K562 (cell line): ENCODE measurements at regions not wholly inside any gene's neighbourhood (a gene's known extent, or its start where the extent isn't known, plus 50 kb on each side); places are given as distances from the start of the nearest gene placed in this dataset.

ENCODE experiments used
- ATAC-seq: fragments of 200-7000 bp; cut with Tn5 transposase; 3 replicates; pipeline ENCODE4 v1.9.1; 2020; ENCODE audit warnings: moderate library complexity
- BruUV-seq: library from RNA; stranded (reverse); fragments of 400-500 nt; replicated peaks from 2 replicates; lab custom pipeline; 2021; lab: Mats Ljungman, UMichigan
- CTCF ChIA-PET: fragments of 300-600 bp; formaldehyde crosslinking; extraction: SDS; loops from one replicate; lab custom pipeline; 2021; ENCODE audit warnings: low intra/inter-chr PET ratio; lab: Yijun Ruan, JAX
- POLR2A ChIA-PET: fragments of 300-600, 350-650 bp; sonication (Branson Sonifier 250); formaldehyde crosslinking; extraction: SDS; loops from one replicate; lab custom pipeline; 2021; ENCODE audit warnings: antibody characterized with exemption, inconsistent platforms; lab: Yijun Ruan, JAX
- DNase-seq, 4 experiments: peaks; one replicate each; pipeline versions ENCODE4 v3.0.0 to v3.0.0-alpha.2; 2011 to 2018; ENCODE audit warnings: low spot score in 3 of 4, mixed read lengths in 3 of 4; ENCODE audit errors: extremely low read depth in 1 of 4
- FAIRE-seq: peaks from 2 replicates; lab custom pipeline; 2011; peaks lifted over from hg19 to GRCh38; lab: Jason Lieb, UNC
- H2AFZ ChIP-seq: 2 replicates; pipeline ENCODE4 v1.6.0; 2011; ENCODE audit warnings: low read depth, low read length, control low read depth, inconsistent platforms
- H3K27ac ChIP-seq: fragments of 200-600 bp; 3 replicates; pipeline ENCODE4 v1.8.0; 2011; ENCODE audit warnings: low read depth, mild to moderate bottlenecking, control low read depth, inconsistent platforms, low read length, moderate library complexity, mixed read lengths; ENCODE audit errors: extremely low read depth
- H3K27me3 ChIP-seq, 2 experiments: fragments of 300-600 bp in 1 of 2; 2 replicates in 1 of 2; 3 replicates in 1 of 2; pipeline versions ENCODE4 v1.6.0 to v1.8.0; 2011; ENCODE audit warnings: inconsistent platforms in 2 of 2, low read length in 2 of 2, mild to moderate bottlenecking in 1 of 2, mixed read lengths in 1 of 2, moderate library complexity in 1 of 2; ENCODE audit not compliant: control insufficient read depth in 2 of 2, insufficient read depth in 2 of 2
- H3K36me3 ChIP-seq: fragments of 300-600 bp; 3 replicates; pipeline ENCODE4 v1.8.0; 2011; ENCODE audit warnings: mild to moderate bottlenecking, low read length, inconsistent platforms; ENCODE audit not compliant: control insufficient read depth, insufficient read depth
- H3K4me1 ChIP-seq, 2 experiments: fragments of 200-600 bp in 1 of 2; replicated peaks in 1 of 2; 2 replicates in 1 of 2; 3 replicates in 1 of 2; pipeline versions ENCODE4 v1.5.1 to v1.8.0; 2011; ENCODE audit warnings: inconsistent platforms in 2 of 2, low read length in 2 of 2, mild to moderate bottlenecking in 1 of 2, mixed read lengths in 1 of 2, moderate library complexity in 1 of 2; ENCODE audit not compliant: control insufficient read depth in 2 of 2, insufficient read depth in 2 of 2
- H3K4me2 ChIP-seq: 2 replicates; pipeline ENCODE4 v1.6.1; 2011; ENCODE audit warnings: low read length, control low read depth, inconsistent platforms, mixed read lengths; ENCODE audit not compliant: insufficient read depth
- H3K4me3 ChIP-seq: fragments of 200-600 bp; sonication (generic), shearing (Covaris generic); 2 replicates; pipeline ENCODE4 v1.5.1; 2016; ENCODE audit warnings: control low read depth, inconsistent platforms
- H3K79me2 ChIP-seq: fragments of 200-600 bp; 3 replicates; pipeline ENCODE4 v1.8.0; 2011; ENCODE audit warnings: low read length, inconsistent platforms; ENCODE audit not compliant: control insufficient read depth, insufficient read depth
- H3K9ac ChIP-seq, 2 experiments: 2 replicates each; pipeline versions ENCODE4 v1.6.0 to v1.6.1; 2011; ENCODE audit warnings: low read depth in 2 of 2, low read length in 2 of 2, control low read depth in 1 of 2, inconsistent platforms in 1 of 2, mild to moderate bottlenecking in 1 of 2, mixed read lengths in 1 of 2; ENCODE audit not compliant: insufficient read depth in 1 of 2
- H3K9me1 ChIP-seq: one replicate; pipeline ENCODE4 v1.6.0; 2011; ENCODE audit warnings: inconsistent platforms, mild to moderate bottlenecking, low read length, moderate library complexity; ENCODE audit not compliant: control insufficient read depth, insufficient read depth
- H3K9me3 ChIP-seq: replicated peaks from 2 replicates; pipeline ENCODE4 v1.5.1; 2011; ENCODE audit warnings: low read depth, low read length, inconsistent platforms; ENCODE audit not compliant: control insufficient read depth, insufficient read depth
- H4K20me1 ChIP-seq: replicated peaks from 2 replicates; pipeline ENCODE4 v1.6.1; 2011; ENCODE audit warnings: low read length, inconsistent platforms, mixed read lengths; ENCODE audit not compliant: control insufficient read depth, insufficient read depth
- FOXK2 ChIP-seq, 2 experiments: fragments of 450-650 bp; IDR thresholded peaks in 1 of 2; conservative IDR thresholded peaks in 1 of 2; 2 replicates each; pipeline ENCODE4 v1.6.1; 2016; ENCODE audit warnings: low read depth in 2 of 2, mild to moderate bottlenecking in 1 of 2
- IFI16 ChIP-seq: fragments of 250-450 bp; sonication (Bioruptor Pico); IDR thresholded peaks from 2 replicates; pipeline ENCODE4 v2.1.2; 2022; ENCODE audit warnings: mild to moderate bottlenecking, inconsistent platforms
- MTA2 ChIP-seq: fragments of 450-650 bp; IDR thresholded peaks from 2 replicates; pipeline ENCODE4 v1.6.1; 2016; ENCODE audit warnings: low read depth
- MXD1 ChIP-seq: fragments of 250-450 bp; sonication (Bioruptor Pico); IDR thresholded peaks from 2 replicates; pipeline ENCODE4 v1.8.0; 2021; ENCODE audit warnings: borderline replicate concordance, mild to moderate bottlenecking, moderate library complexity; ENCODE audit not compliant: poor library complexity, severe bottlenecking
- MYNN ChIP-seq, 2 experiments: sonication (generic); formaldehyde crosslinking in 1 of 2; IDR thresholded peaks; 2 replicates each; pipeline versions ENCODE4 v1.5.0 to v1.6.1; 2016 to 2020; ENCODE audit warnings: antibody characterized with exemption in 1 of 2, missing genetic modification reagents in 1 of 2
- NFATC3 ChIP-seq: fragments of 450-650 bp; IDR thresholded peaks from 2 replicates; pipeline ENCODE4 v1.6.1; 2017; ENCODE audit warnings: mild to moderate bottlenecking
- NFE2L1 ChIP-seq: fragments of 450-650 bp; IDR thresholded peaks from 2 replicates; pipeline ENCODE4 v1.6.1; 2016; ENCODE audit warnings: missing genetic modification characterization, low read depth, mild to moderate bottlenecking, missing compliant biosample characterization, moderate library complexity, borderline replicate concordance
- NR2C1 ChIP-seq, 2 experiments: fragments of 450-650 bp; IDR thresholded peaks; 2 replicates each; pipeline ENCODE4 v1.6.1; 2017; ENCODE audit warnings: mild to moderate bottlenecking in 2 of 2, antibody characterized with exemption in 1 of 2, inconsistent platforms in 1 of 2, missing compliant biosample characterization in 1 of 2, missing genetic modification characterization in 1 of 2
- POU5F1 ChIP-seq: fragments of 150-350 bp; IDR thresholded peaks from 2 replicates; pipeline ENCODE4 v1.6.1; 2014; ENCODE audit warnings: borderline replicate concordance, low read length, low read depth, mild to moderate bottlenecking; ENCODE audit not compliant: partially characterized antibody
- SAFB ChIP-seq: fragments of 200-400 bp; formaldehyde crosslinking; IDR thresholded peaks from 2 replicates; pipeline ENCODE4 v1.6.1; 2017; ENCODE audit warnings: low read depth, low read length, borderline replicate concordance
- SIRT6 ChIP-seq: IDR thresholded peaks from one replicate; pipeline ENCODE4 v1.6.1; 2012; ENCODE audit warnings: low read depth, mild to moderate bottlenecking, control low read depth, inconsistent platforms, low read length, moderate library complexity
- SP1 ChIP-seq: sonication (generic); formaldehyde crosslinking; IDR thresholded peaks from 2 replicates; pipeline ENCODE4 v1.8.1; 2022; ENCODE audit warnings: mild to moderate bottlenecking, missing genetic modification reagents
- TCF3 ChIP-seq: sonication (generic); formaldehyde crosslinking; IDR thresholded peaks from 2 replicates; pipeline ENCODE4 v1.4.0; 2020; ENCODE audit warnings: mild to moderate bottlenecking, missing genetic modification reagents
- ZNF121 ChIP-seq: sonication (generic); formaldehyde crosslinking; conservative IDR thresholded peaks from 2 replicates; pipeline ENCODE4 v1.8.0; 2022; ENCODE audit warnings: missing genetic modification reagents
- ZNF444 ChIP-seq: fragments of 250-450 bp; sonication (Bioruptor Pico); IDR thresholded peaks from 2 replicates; pipeline ENCODE4 v1.4.0; 2020; ENCODE audit warnings: mild to moderate bottlenecking, moderate library complexity
- ZNF445 ChIP-seq: fragments of 250-450 bp; sonication (Bioruptor Pico); IDR thresholded peaks from 2 replicates; pipeline ENCODE4 v1.4.0; 2020; ENCODE audit warnings: low read depth, mild to moderate bottlenecking, moderate library complexity
- WGBS: fragments of 100-300 bp; shearing (Covaris generic); methylation state at CpG from one replicate; pipeline ENCODE4 v1.1.6; 2016; ENCODE audit warnings: low coverage, mixed read lengths; ENCODE audit not compliant: insufficient coverage; ENCODE audit errors: missing lambda C conversion rate; 5-methylcytosine and 5-hydroxymethylcytosine counted together
- in situ Hi-C: fragments of 300-500 bp; cut with MboI; formaldehyde crosslinking; loops from 4 replicates; pipeline ENCODE4 v1.15.0; 2018; ENCODE audit warnings: inconsistent platforms, mixed read lengths
- intact Hi-C: fragments of 100-400 bp; cut with micrococcal nuclease; formaldehyde crosslinking; loops from 2 replicates; pipeline ENCODE4 v1.14.2; 2022
- TF ChIP-seq, protein P1 (sequence below): sonication (generic); formaldehyde crosslinking; IDR thresholded peaks from 2 replicates; pipeline ENCODE4 v1.8.0; 2023; ENCODE audit warnings: mild to moderate bottlenecking, missing genetic modification reagents

DNA sequence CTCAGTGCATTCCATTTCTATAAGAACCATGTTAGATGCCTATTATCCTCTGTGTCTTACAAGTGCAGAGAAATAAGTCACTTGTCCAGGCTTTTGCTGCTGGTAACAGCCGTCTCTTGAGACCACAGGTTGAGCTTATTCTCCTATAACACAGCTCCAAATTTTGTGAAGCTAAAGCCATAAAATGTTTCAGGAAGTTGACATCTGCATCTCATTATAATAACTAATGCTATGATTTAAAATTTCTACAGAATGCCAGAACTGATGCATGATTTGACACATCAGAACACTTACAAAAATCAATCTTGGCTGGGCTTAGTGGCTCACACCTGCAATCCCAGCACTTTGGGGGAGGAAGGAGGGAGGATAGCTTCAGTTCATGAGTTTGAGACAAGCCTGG is 986.9 kb downstream of the TYW1 start:
- Histone ChIP-seq H3K9me3 (no peaks in the 10 kb centered on the region), H3K9me1 (no peaks in the 10 kb centered on the region), H3K4me1 (no peaks in the 10 kb centered on the region), H3K27ac (no peak overlapping the region), H3K27me3 (no peaks in the 10 kb centered on the region), H3K9ac (no peak overlapping the region)
- ATAC-seq, result no peak
- WGBS, result 0% methylated on average over 1 of the region's 1 CpG
- no peak for DNase-seq
- intact Hi-C loops, result no loop called here
- no peak for TF ChIP-seq IFI16
- no peak for TF ChIP-seq FOXK2 (conservative IDR thresholded peaks at IDR 0.05 in 1 of 2, IDR thresholded peaks at IDR 0.05 in 1 of 2; ENCODE audit: low read depth in 2 of 2)
- no peak for TF ChIP-seq TCF3 (CRISPR knock-in tag)
- TF ChIP-seq NR2C1 (IDR thresholded peaks at IDR 0.05), result no peak
- no peak for TF ChIP-seq NR2C1 (tag; IDR thresholded peaks at IDR 0.05)
- no peak for TF ChIP-seq ZNF445 (CRISPR knock-in tag)
- no peak for TF ChIP-seq ZNF444
- no peak for TF ChIP-seq POU5F1
- no peak for TF ChIP-seq MXD1 (CRISPR knock-in tag)
- no peak for TF ChIP-seq NFATC3
- no peak for TF ChIP-seq MYNN (IDR thresholded peaks at IDR 0.05)
- no peak for TF ChIP-seq MYNN (CRISPR knock-in tag; IDR thresholded peaks at IDR 0.05)
- TF ChIP-seq, protein P1, sequence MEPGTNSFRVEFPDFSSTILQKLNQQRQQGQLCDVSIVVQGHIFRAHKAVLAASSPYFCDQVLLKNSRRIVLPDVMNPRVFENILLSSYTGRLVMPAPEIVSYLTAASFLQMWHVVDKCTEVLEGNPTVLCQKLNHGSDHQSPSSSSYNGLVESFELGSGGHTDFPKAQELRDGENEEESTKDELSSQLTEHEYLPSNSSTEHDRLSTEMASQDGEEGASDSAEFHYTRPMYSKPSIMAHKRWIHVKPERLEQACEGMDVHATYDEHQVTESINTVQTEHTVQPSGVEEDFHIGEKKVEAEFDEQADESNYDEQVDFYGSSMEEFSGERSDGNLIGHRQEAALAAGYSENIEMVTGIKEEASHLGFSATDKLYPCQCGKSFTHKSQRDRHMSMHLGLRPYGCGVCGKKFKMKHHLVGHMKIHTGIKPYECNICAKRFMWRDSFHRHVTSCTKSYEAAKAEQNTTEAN, result no peak
- no peak for TF ChIP-seq MTA2
- no peak for TF ChIP-seq SIRT6
- TF ChIP-seq ZNF121 (CRISPR knock-in tag), result no peak
- no peak for TF ChIP-seq SAFB
- no peak for TF ChIP-seq NFE2L1 (tag)
- no peak for TF ChIP-seq SP1 (CRISPR knock-in tag)
- TF ChIP-seq, all 486 proteins: peak for 0
- in situ Hi-C loops, result no loop called here
- ChIA-PET CTCF (no interaction called here), POLR2A (no interaction called here)
- no peak for FAIRE-seq
- H4K20me1 ChIP-seq, result no peaks in the 10 kb centered on the region
- H3K4me2 ChIP-seq, result no peak overlapping the region
- H3K4me3 ChIP-seq, result no peak overlapping the region
- H3K79me2 ChIP-seq, result no peaks in the 10 kb centered on the region
- BruUV-seq, result no TSS peak
- H2AFZ ChIP-seq, result no peak overlapping the region
- no peaks in the 10 kb centered on the region for H3K36me3 ChIP-seq
